Endothelial cell of umbilical vein (primary cell): ENCODE measurements at regions not wholly inside any gene's neighbourhood (a gene's known extent, or its start where the extent isn't known, plus 50 kb on each side); places are given as distances from the start of the nearest gene placed in this dataset.

Source experiments
- BruUV-seq: library from RNA; stranded (reverse); fragments of 400-500 nt; replicated peaks from 2 replicates; lab custom pipeline; 2021; lab: Mats Ljungman, UMichigan
- CTCF ChIA-PET: fragments of 300-600, 350-600 bp; sonication (Branson Sonifier 250); formaldehyde crosslinking; loops from one replicate; lab custom pipeline; 2021; ENCODE audit warnings: antibody characterized with exemption, inconsistent platforms; lab: Charles Lee
- POLR2A ChIA-PET: fragments of 300-600, 350-600 bp; sonication (Branson Sonifier 250); formaldehyde crosslinking; loops from one replicate; lab custom pipeline; 2021; ENCODE audit warnings: antibody characterized with exemption, inconsistent platforms; lab: Charles Lee
- DNase-seq: peaks from one replicate; pipeline ENCODE4 v3.0.0-alpha.2; 2011; ENCODE audit warnings: low read depth, low spot score
- FAIRE-seq: peaks from 2 replicates; lab custom pipeline; 2011; peaks lifted over from hg19 to GRCh38; lab: Jason Lieb, UNC
- H2AFZ ChIP-seq: 2 replicates; pipeline ENCODE4 v1.6.0; 2012; ENCODE audit warnings: low read depth, low read length, control low read depth, inconsistent platforms
- H3K27ac ChIP-seq: 2 replicates; pipeline ENCODE4 v1.5.1; 2011; ENCODE audit warnings: low read depth, mild to moderate bottlenecking, control low read depth, low read length, moderate library complexity; ENCODE audit not compliant: insufficient read depth
- H3K27me3 ChIP-seq, 2 experiments: 2 replicates each; pipeline versions ENCODE4 v1.6.0 to v1.6.1; 2011; ENCODE audit warnings: low read length in 2 of 2, mixed read lengths in 1 of 2; ENCODE audit not compliant: control insufficient read depth in 2 of 2, insufficient read depth in 2 of 2
- H3K36me3 ChIP-seq, 2 experiments: 2 replicates in 1 of 2; 3 replicates in 1 of 2; pipeline ENCODE4 v1.5.1; 2011; ENCODE audit warnings: low read length in 2 of 2, mild to moderate bottlenecking in 1 of 2, moderate library complexity in 1 of 2; ENCODE audit not compliant: control insufficient read depth in 2 of 2, insufficient read depth in 2 of 2; ENCODE audit errors: extremely low read depth in 1 of 2
- H3K4me1 ChIP-seq: 3 replicates; pipeline ENCODE4 v1.5.1; 2011; ENCODE audit warnings: mild to moderate bottlenecking, low read length; ENCODE audit not compliant: control insufficient read depth, insufficient read depth; ENCODE audit errors: extremely low read depth
- H3K4me2 ChIP-seq: 2 replicates; pipeline ENCODE4 v1.6.1; 2011; ENCODE audit warnings: low read length, control low read depth, mixed read lengths; ENCODE audit not compliant: insufficient read depth
- H3K4me3 ChIP-seq, 3 experiments: fragments of 200-600 bp in 1 of 3; sonication (generic), shearing (Covaris generic) in 1 of 3; replicated peaks in 1 of 3; 2 replicates each; pipeline ENCODE4 v1.5.1; 2011 to 2016; ENCODE audit warnings: control low read depth in 3 of 3, low read length in 3 of 3, mild to moderate bottlenecking in 2 of 3, inconsistent platforms in 1 of 3, low read depth in 1 of 3, moderate library complexity in 1 of 3; ENCODE audit not compliant: insufficient read depth in 1 of 3
- H3K79me2 ChIP-seq: 2 replicates; pipeline ENCODE4 v1.6.0; 2012; ENCODE audit warnings: low read length, inconsistent platforms; ENCODE audit not compliant: control insufficient read depth, insufficient read depth
- H3K9ac ChIP-seq: replicated peaks from 2 replicates; pipeline ENCODE3; 2011; ENCODE audit warnings: low read length, control low read depth; ENCODE audit not compliant: insufficient read depth; ENCODE audit errors: extremely low read depth
- H3K9me1 ChIP-seq: replicated peaks from 3 replicates; pipeline ENCODE4 v1.6.0; 2011; ENCODE audit warnings: mild to moderate bottlenecking, low read length; ENCODE audit not compliant: control insufficient read depth, insufficient read depth; ENCODE audit errors: extremely low read depth
- H3K9me3 ChIP-seq: replicated peaks from 2 replicates; pipeline ENCODE4 v1.5.1; 2012; ENCODE audit warnings: low read length, inconsistent platforms; ENCODE audit not compliant: control insufficient read depth, insufficient read depth
- H4K20me1 ChIP-seq: replicated peaks from 2 replicates; pipeline ENCODE3; 2011; ENCODE audit warnings: mild to moderate bottlenecking, low read length; ENCODE audit not compliant: control insufficient read depth, insufficient read depth; ENCODE audit errors: extremely low read depth
- CTCF ChIP-seq, 2 donors: IDR thresholded peaks; 1 replicate in 1 of 2; 2 replicates in 1 of 2; pipeline ENCODE4 v1.5.1; 2011; ENCODE audit warnings: low read length in 2 of 2, mild to moderate bottlenecking in 2 of 2, moderate library complexity in 2 of 2, control low read depth in 1 of 2, inconsistent platforms in 1 of 2, low read depth in 1 of 2; ENCODE audit not compliant: insufficient read depth in 1 of 2; ENCODE audit errors: extremely low read depth in 1 of 2
- EZH2 ChIP-seq: IDR thresholded peaks from 2 replicates; pipeline ENCODE4 v1.6.1; 2012; ENCODE audit warnings: borderline replicate concordance, low read depth, mild to moderate bottlenecking, moderate library complexity, low read length, inconsistent platforms; ENCODE audit not compliant: severe bottlenecking
- FOS ChIP-seq: IDR thresholded peaks from 2 replicates; pipeline ENCODE4 v1.6.1; 2011; ENCODE audit warnings: mild to moderate bottlenecking, low read length, moderate library complexity, borderline replicate concordance; ENCODE audit not compliant: insufficient read depth
- GATA2 ChIP-seq: IDR thresholded peaks from 2 replicates; pipeline ENCODE4 v1.7.0; 2011; ENCODE audit warnings: low read depth, mild to moderate bottlenecking, moderate library complexity, mixed read lengths, low read length; ENCODE audit not compliant: insufficient read length, insufficient read depth
- JUN ChIP-seq: IDR thresholded peaks from 2 replicates; pipeline ENCODE4 v1.6.1; 2011; ENCODE audit warnings: borderline replicate concordance, low read depth; ENCODE audit not compliant: insufficient read length, insufficient read depth
- MYC ChIP-seq: IDR thresholded peaks from one replicate; pipeline ENCODE4 v1.6.1; 2011; ENCODE audit warnings: mild to moderate bottlenecking, low read depth, low read length
- POLR2A ChIP-seq: IDR thresholded peaks from 2 replicates; pipeline ENCODE4 v1.6.1; 2012; ENCODE audit warnings: low read depth, mild to moderate bottlenecking, control low read depth, low read length
- POLR2AphosphoS5 ChIP-seq: IDR thresholded peaks from 2 replicates; pipeline ENCODE4 v1.6.1; 2012; ENCODE audit warnings: low read depth, mild to moderate bottlenecking, control low read depth, low read length, moderate library complexity; ENCODE audit not compliant: insufficient read depth
- dilution Hi-C: fragments of 300-500 bp; cut with MboI; formaldehyde crosslinking; loops from one replicate; pipeline ENCODE4 v1.15.0; 2019; ENCODE audit warnings: low sequenced_read_pairs; ENCODE audit not compliant: extremely low pct_ligation_motif_present
- intact Hi-C: fragments of 100-400 bp; cut with micrococcal nuclease; formaldehyde crosslinking; loops from one replicate; pipeline ENCODE4 v1.10.0; 2022
- TF ChIP-seq, protein P1 (sequence below): IDR thresholded peaks from 2 replicates; pipeline ENCODE4 v1.6.1; 2011; ENCODE audit not compliant: insufficient read depth, insufficient read length

GRCh38 chr2:154532763-154533162 lies 165.7 kb upstream of the KCNJ3 start:
- Histone ChIP-seq H3K9me3 (peaks cover 1% of the 10 kb centered on the region), H3K27me3 (no peaks in the 10 kb centered on the region), H3K9ac (no peak overlapping the region), H3K9me1 (no peaks in the 10 kb centered on the region), H3K79me2 (no peaks in the 10 kb centered on the region), H3K4me1 (no peaks in the 10 kb centered on the region), H3K4me3 (no peak overlapping the region), H3K4me2 (no peak overlapping the region), H3K27ac (no peak overlapping the region), H3K36me3 (no peaks in the 10 kb centered on the region), H4K20me1 (no peaks in the 10 kb centered on the region), H2AFZ (no peak overlapping the region)
- CTCF ChIA-PET: no interaction called here
- DNase-seq (no peak), FAIRE-seq (no peak)
- POLR2A ChIA-PET: no interaction called here
- no TSS peak for BruUV-seq
- intact Hi-C loops: loop anchor here (1.0 kb wide), 1 partner anchor 431 kb away; no protein-coding TSS in a partner anchor
- dilution Hi-C loops: no loop called here
- TF ChIP-seq EZH2 (no peak), GATA2 (no peak), JUN (no peak), POLR2A (no peak)
- TF ChIP-seq, protein P1, sequence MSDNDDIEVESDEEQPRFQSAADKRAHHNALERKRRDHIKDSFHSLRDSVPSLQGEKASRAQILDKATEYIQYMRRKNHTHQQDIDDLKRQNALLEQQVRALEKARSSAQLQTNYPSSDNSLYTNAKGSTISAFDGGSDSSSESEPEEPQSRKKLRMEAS: no peak

DNA sequence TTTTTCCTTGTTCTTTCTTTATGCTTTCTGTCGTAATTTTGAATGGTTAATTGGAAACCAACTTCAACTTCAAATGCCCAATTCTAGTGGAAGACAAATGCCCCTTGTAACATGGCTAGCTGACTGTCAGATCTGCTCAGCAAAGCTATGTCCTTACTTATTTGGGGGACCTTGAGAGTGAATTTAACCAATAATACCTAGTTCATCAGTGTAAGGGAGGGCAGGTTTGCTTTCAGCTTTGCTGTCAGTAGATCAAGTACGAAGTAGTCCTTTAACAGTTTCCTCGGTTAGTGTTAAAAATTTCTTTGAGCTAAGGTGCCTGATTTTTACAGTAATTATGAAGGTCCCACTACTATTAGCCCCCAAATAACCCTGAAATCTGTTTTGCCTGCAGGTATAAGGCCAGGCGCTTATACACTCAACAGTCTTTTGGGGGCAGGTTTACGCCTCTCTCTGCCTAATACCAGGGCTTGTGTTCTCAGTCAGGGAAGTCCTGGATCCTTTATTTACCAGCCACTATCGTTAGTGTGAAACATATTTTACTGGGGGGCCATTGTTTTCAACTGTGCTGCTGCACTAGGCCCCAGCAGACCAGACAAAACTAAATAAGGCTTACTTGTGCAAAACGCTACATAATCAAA lies 165.1 kb upstream of the KCNJ3 start:
- intact Hi-C loops: no loop called here
- no TSS peak for BruUV-seq
- TF ChIP-seq JUN (no peak), MYC (no peak), GATA2 (no peak), CTCF (IDR thresholded peaks at IDR 0.05; ENCODE audit: extremely low read depth in 1 of 2, insufficient read depth in 1 of 2, low read depth in 1 of 2, low read length in 2 of 2) (no peak), POLR2A (no peak), FOS (no peak), EZH2 (no peak), POLR2AphosphoS5 (no peak)
- TF ChIP-seq, protein P1: no peak

More for the DNA sequence above, 165.1 kb upstream of the KCNJ3 start:
- dilution Hi-C loops: no loop called here
- no peak overlapping the region for H3K27ac ChIP-seq
- no peak overlapping the region for H3K4me2 ChIP-seq
- no peak for FAIRE-seq
- no peaks in the 10 kb centered on the region for H3K4me1 ChIP-seq
- no peaks in the 10 kb centered on the region for H3K36me3 ChIP-seq
- H3K9ac ChIP-seq: no peak overlapping the region
- H3K27me3 ChIP-seq: no peaks in the 10 kb centered on the region
- ChIA-PET POLR2A (no interaction called here), CTCF (no interaction called here)
- H3K79me2 ChIP-seq: no peaks in the 10 kb centered on the region
- H3K9me3 ChIP-seq: no peaks in the 10 kb centered on the region
- H2AFZ ChIP-seq: no peak overlapping the region
- no peaks in the 10 kb centered on the region for H4K20me1 ChIP-seq
- H3K4me3 ChIP-seq: no peak overlapping the region
- no peak for DNase-seq
- no peaks in the 10 kb centered on the region for H3K9me1 ChIP-seq
